Bone marrow (tissue), 2 donors: ENCODE measurements at regions not wholly inside any gene's neighbourhood (a gene's known extent, or its start where the extent isn't known, plus 50 kb on each side); places are given as distances from the start of the nearest gene placed in this dataset.
"Not testable (repeated sequence)": the region's sequence is repeated elsewhere in the genome, so short reads cannot be mapped to it uniquely, and the experiment has no call there.

Experiments
- DNase-seq, 2 donors: peaks; one replicate each; lab custom pipeline; 2025; lab: John Stamatoyannopoulos, UW

- DNase-seq, result no peak
Measured at GRCh38 chr5:108587821-108588220, 159.9 kb upstream of the FER start.

GRCh38 chr5:108581026-108581425 is 166.7 kb upstream of the FER start:
- DNase-seq, result no peak

GRCh38 chr5:108579236-108579635 is 168.5 kb upstream of the FER start:
- no peak for DNase-seq

- DNase-seq, result no peak
Measured at GRCh38 chr5:108578791-108579190, 168.9 kb upstream of the FER start.

- DNase-seq, result no peak
Measured at GRCh38 chr5:108567429-108567828, 180.3 kb upstream of the FER start.

- no peak for DNase-seq
Measured at GRCh38 chr5:108564441-108564840, 182.5 kb upstream of the FBXL17 start.

GRCh38 chr5:108562205-108562454 is 180.2 kb upstream of the FBXL17 start:
- DNase-seq, result no peak

- no peak for DNase-seq
Measured at GRCh38 chr5:108561416-108562204, 179.7 kb upstream of the FBXL17 start.

GRCh38 chr5:108560581-108560980 is 178.7 kb upstream of the FBXL17 start:
- no peak for DNase-seq

- no peak for DNase-seq
Measured at GRCh38 chr5:108560166-108560565, 178.3 kb upstream of the FBXL17 start.

GRCh38 chr5:108558840-108559239 is 176.9 kb upstream of the FBXL17 start:
- not testable (repeated sequence) for DNase-seq

- DNase-seq, result not testable (repeated sequence)
Measured at GRCh38 chr5:108558142-108558541, 176.2 kb upstream of the FBXL17 start.

GRCh38 chr5:108557686-108558085 is 175.8 kb upstream of the FBXL17 start:
- no peak for DNase-seq

- no peak for DNase-seq
Measured at GRCh38 chr5:108556441-108557145, 174.7 kb upstream of the FBXL17 start.

- no peak for DNase-seq
Measured at GRCh38 chr5:108548684-108549596, 167.0 kb upstream of the FBXL17 start.

GRCh38 chr5:108546939-108547338 is 165.0 kb upstream of the FBXL17 start:
- no peak for DNase-seq

- DNase-seq, result no peak
Measured at GRCh38 chr5:108545301-108545700, 163.4 kb upstream of the FBXL17 start.

- DNase-seq, result no peak
Measured at GRCh38 chr5:108543486-108543885, 161.6 kb upstream of the FBXL17 start.

- DNase-seq, result no peak
Measured at GRCh38 chr5:108541836-108542235, 159.9 kb upstream of the FBXL17 start.

- DNase-seq, result no peak
Measured at GRCh38 chr5:108536321-108536720, 154.4 kb upstream of the FBXL17 start.

- not testable (repeated sequence) for DNase-seq
Measured at GRCh38 chr5:108532129-108532445, 150.2 kb upstream of the FBXL17 start.

GRCh38 chr5:108531367-108532128 is 149.7 kb upstream of the FBXL17 start:
- no peak for DNase-seq
